CD4-positive, alpha-beta T cell (primary cell): ENCODE measurements at regions not wholly inside any gene's neighbourhood (a gene's known extent, or its start where the extent isn't known, plus 50 kb on each side); places are given as distances from the start of the nearest gene placed in this dataset.

Experiments used
- ATAC-seq: fragments of 200-7000 bp; cut with Tn5 transposase; one replicate; pipeline ENCODE4 v1.10.0; 2022; ENCODE audit warnings: mild to moderate bottlenecking; ENCODE audit not compliant: poor library complexity
- CTCF ChIA-PET: fragments of 350-600 bp; sonication (Branson Sonifier 250); formaldehyde crosslinking; loops from one replicate; lab custom pipeline; 2021; ENCODE audit warnings: antibody characterized with exemption, inconsistent platforms; lab: Charles Lee
- POLR2A ChIA-PET: fragments of 350-600 bp; sonication (Branson Sonifier 250); formaldehyde crosslinking; loops from one replicate; lab custom pipeline; 2021; ENCODE audit warnings: antibody characterized with exemption, inconsistent platforms; lab: Charles Lee
- DNase-seq, 14 experiments: peaks; one replicate each; pipeline ENCODE4 v3.0.0-alpha.2; 2013 to 2020; ENCODE audit warnings: mixed read lengths in 2 of 14
- H3K27ac ChIP-seq, 2 donors: one replicate each; pipeline versions ENCODE4 v1.5.1 to v1.7.0; 2013; ENCODE audit warnings: low read length in 2 of 2, low read depth in 1 of 2, mild to moderate bottlenecking in 1 of 2
- H3K27me3 ChIP-seq, 2 experiments: 1 replicate in 1 of 2; 2 replicates in 1 of 2; pipeline versions ENCODE4 v1.6.1 to v1.7.0; 2013; ENCODE audit warnings: low read length in 2 of 2, control low read depth in 1 of 2, mild to moderate bottlenecking in 1 of 2, moderate library complexity in 1 of 2; ENCODE audit not compliant: insufficient read depth in 2 of 2, control insufficient read depth in 1 of 2
- H3K36me3 ChIP-seq: one replicate; pipeline ENCODE4 v1.6.1; 2013; ENCODE audit warnings: low read length, control low read depth; ENCODE audit not compliant: insufficient read depth
- H3K4me1 ChIP-seq: one replicate; pipeline ENCODE4 v1.6.1; 2013; ENCODE audit warnings: low read length, control low read depth; ENCODE audit not compliant: insufficient read depth
- H3K4me3 ChIP-seq: one replicate; pipeline ENCODE4 v1.5.1; 2013; ENCODE audit warnings: mild to moderate bottlenecking, low read length, moderate library complexity
- H3K9me3 ChIP-seq, 2 experiments: 1 replicate in 1 of 2; 2 replicates in 1 of 2; pipeline versions ENCODE4 v1.6.1 to v1.7.0; 2013; ENCODE audit warnings: low read length in 2 of 2, mild to moderate bottlenecking in 2 of 2, control low read depth in 1 of 2, moderate library complexity in 1 of 2; ENCODE audit not compliant: control insufficient read depth in 1 of 2, insufficient read depth in 1 of 2
- H3K27ac Mint-ChIP-seq: one replicate; pipeline ENCODE4 v1.8.0; 2020; ENCODE audit warnings: mixed read lengths
- H3K27me3 Mint-ChIP-seq: one replicate; pipeline ENCODE4 v1.8.0; 2021; ENCODE audit warnings: mixed read lengths
- H3K36me3 Mint-ChIP-seq: one replicate; pipeline ENCODE4 v1.8.0; 2021; ENCODE audit warnings: low read depth, mixed read lengths
- H3K4me1 Mint-ChIP-seq: one replicate; pipeline ENCODE4 v1.8.0; 2021; ENCODE audit warnings: low read depth, mixed read lengths
- H3K4me3 Mint-ChIP-seq: one replicate; pipeline ENCODE4 v1.8.0; 2020; ENCODE audit warnings: mild to moderate bottlenecking, mixed read lengths
- H3K9me3 Mint-ChIP-seq: one replicate; pipeline ENCODE4 v1.8.0; 2020; ENCODE audit warnings: mixed read lengths
- intact Hi-C, 2 experiments: fragments of 100-400 bp; cut with DNase I in 1 of 2; cut with micrococcal nuclease in 1 of 2; formaldehyde crosslinking; loops; one replicate each; pipeline versions ENCODE4 v1.15.1 to v1.9.0; 2023 to 2025; cut with DNase I, micrococcal nuclease
- TF ChIP-seq, protein P1 (sequence below): fragments of 200-600 bp; IDR thresholded peaks from one replicate; pipeline ENCODE4 v1.8.0; 2022; ENCODE audit warnings: antibody characterized with exemption, mild to moderate bottlenecking

DNA sequence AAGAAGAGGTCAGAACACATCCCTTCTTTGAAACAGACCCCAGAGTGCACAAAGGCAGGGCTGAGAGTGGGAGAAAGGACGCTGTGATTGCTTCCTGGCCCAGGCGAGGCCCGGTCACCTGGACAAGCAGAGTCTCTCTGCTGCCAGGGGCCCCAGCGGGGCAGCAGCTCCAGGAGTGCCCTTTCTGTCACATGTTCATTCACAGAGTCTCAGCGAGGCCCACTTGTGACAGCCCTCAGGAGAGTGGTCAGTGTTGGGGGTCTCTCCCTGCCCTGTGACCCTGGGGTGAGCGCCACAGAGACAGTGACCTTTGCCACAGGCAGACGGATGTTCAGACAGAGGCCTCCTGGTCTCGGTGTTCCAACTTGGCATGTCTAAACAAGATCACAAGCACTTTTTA is 130.2 kb upstream of the IRX4 start:
- no peak overlapping the region for H3K27ac ChIP-seq
- intact Hi-C loops = no loop called here

DNA sequence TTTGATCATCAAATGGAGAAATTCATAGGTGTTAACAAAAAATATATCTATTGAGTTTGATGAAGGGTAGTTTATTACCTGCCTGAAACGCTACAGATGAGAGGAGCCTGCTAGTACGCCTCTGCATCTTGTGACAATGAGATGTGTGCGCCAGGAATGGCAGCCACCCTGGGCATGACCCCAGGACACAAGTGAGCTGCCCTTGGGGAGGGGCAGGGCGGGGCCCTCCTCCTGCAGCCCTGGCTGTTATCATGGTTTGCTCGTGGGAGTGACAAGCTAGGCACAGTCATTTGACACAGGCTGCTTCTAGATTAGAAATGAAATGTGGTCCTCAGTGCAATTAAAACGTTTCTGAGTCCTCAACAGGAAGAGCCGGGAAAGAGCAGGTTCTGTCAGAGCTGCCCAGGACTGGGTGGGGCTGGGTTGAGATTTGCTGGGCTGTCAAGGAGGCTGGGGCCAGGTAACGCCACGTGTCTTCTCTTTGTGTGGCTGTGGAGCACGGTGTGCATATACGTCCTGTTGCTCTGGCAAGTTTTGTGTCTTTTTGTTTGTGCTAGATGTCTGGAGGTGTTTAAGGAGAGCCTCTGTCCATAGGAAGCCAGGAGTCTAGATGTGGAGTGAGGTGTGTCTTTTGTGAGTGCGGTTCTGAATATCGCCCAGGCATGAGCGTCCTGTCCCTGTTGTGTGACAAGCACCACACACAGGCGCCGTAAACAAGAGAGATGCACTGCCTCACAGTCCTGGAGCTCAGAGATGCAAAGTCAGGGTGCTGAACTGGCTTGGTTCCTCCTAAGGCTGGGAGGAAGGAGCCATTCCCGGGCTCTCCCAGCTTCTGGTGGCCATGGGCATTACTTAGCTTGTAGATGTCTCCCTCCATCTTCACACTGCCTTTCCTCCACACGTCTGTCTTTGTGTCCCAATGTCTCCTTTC is 129.0 kb upstream of the IRX4 start:
- Mint-ChIP-seq H3K9me3 (no peaks in the 10 kb centered on the region), H3K27ac (no peak overlapping the region), H3K4me3 (no peak overlapping the region), H3K4me1 (no peaks in the 10 kb centered on the region), H3K36me3 (no peaks in the 10 kb centered on the region), H3K27me3 (peaks cover 5% of the 10 kb centered on the region)
- H3K27ac ChIP-seq = no peak overlapping the region
- intact Hi-C loops = no loop called here
- DNase-seq = no peak
- H3K9me3 ChIP-seq = no peaks in the 10 kb centered on the region
- H3K27me3 ChIP-seq = peaks cover 2 to 4% of the 10 kb centered on the region in 2 experiments
- no peak overlapping the region for H3K4me3 ChIP-seq
- H3K4me1 ChIP-seq = no peaks in the 10 kb centered on the region
- H3K36me3 ChIP-seq = no peaks in the 10 kb centered on the region
- ChIA-PET POLR2A (no interaction called here), CTCF (no interaction called here)
- ATAC-seq = no peak
- TF ChIP-seq, protein P1, sequence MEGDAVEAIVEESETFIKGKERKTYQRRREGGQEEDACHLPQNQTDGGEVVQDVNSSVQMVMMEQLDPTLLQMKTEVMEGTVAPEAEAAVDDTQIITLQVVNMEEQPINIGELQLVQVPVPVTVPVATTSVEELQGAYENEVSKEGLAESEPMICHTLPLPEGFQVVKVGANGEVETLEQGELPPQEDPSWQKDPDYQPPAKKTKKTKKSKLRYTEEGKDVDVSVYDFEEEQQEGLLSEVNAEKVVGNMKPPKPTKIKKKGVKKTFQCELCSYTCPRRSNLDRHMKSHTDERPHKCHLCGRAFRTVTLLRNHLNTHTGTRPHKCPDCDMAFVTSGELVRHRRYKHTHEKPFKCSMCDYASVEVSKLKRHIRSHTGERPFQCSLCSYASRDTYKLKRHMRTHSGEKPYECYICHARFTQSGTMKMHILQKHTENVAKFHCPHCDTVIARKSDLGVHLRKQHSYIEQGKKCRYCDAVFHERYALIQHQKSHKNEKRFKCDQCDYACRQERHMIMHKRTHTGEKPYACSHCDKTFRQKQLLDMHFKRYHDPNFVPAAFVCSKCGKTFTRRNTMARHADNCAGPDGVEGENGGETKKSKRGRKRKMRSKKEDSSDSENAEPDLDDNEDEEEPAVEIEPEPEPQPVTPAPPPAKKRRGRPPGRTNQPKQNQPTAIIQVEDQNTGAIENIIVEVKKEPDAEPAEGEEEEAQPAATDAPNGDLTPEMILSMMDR = no peak

More for the DNA sequence above, 130.2 kb upstream of the IRX4 start:
- POLR2A ChIA-PET = no interaction called here
- Histone ChIP-seq H3K36me3 (no peaks in the 10 kb centered on the region), H3K27me3 (peaks cover 2 to 4% of the 10 kb centered on the region in 2 experiments), H3K4me1 (no peaks in the 10 kb centered on the region), H3K4me3 (no peak overlapping the region), H3K9me3 (no peaks in the 10 kb centered on the region)
- H3K27me3 Mint-ChIP-seq = peaks cover 9% of the 10 kb centered on the region
- TF ChIP-seq, protein P1 = no peak
- no peaks in the 10 kb centered on the region for H3K36me3 Mint-ChIP-seq
- no peaks in the 10 kb centered on the region for H3K9me3 Mint-ChIP-seq
- H3K27ac Mint-ChIP-seq = no peak overlapping the region
- no peak overlapping the region for H3K4me3 Mint-ChIP-seq
- no peaks in the 10 kb centered on the region for H3K4me1 Mint-ChIP-seq
- CTCF ChIA-PET = no interaction called here
- no peak for DNase-seq
- ATAC-seq = no peak

DNA sequence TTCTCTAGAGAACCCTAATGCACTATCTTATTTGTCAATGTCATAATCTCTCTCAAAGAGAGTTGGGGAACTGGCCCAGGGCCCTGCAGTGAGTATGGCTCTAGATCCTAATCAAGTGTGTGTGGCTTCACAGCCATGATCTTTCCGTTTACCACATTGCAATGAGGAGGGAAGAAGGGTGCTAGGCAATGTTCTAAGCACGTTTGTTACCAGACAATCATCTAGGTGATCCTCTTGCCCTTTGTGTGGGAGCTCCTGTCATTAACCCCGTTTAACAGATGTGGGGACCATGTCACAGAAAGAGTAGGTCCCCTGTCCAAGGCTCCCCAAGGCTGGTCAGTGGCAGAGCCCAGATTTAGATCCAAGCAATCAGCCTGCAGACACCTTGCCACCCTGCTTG is 128.2 kb upstream of the IRX4 start:
- Histone ChIP-seq H3K27ac (no peak overlapping the region), H3K4me1 (no peaks in the 10 kb centered on the region), H3K36me3 (no peaks in the 10 kb centered on the region), H3K27me3 (peaks cover 2 to 4% of the 10 kb centered on the region in 2 experiments), H3K9me3 (no peaks in the 10 kb centered on the region), H3K4me3 (no peak overlapping the region)
- DNase-seq = no peak
- Mint-ChIP-seq H3K4me3 (no peak overlapping the region), H3K27ac (no peak overlapping the region), H3K36me3 (no peaks in the 10 kb centered on the region), H3K9me3 (no peaks in the 10 kb centered on the region), H3K27me3 (peaks cover 5% of the 10 kb centered on the region), H3K4me1 (no peaks in the 10 kb centered on the region)
- no peak for ATAC-seq
- intact Hi-C loops = no loop called here
- CTCF ChIA-PET = no interaction called here
- POLR2A ChIA-PET = no interaction called here
- TF ChIP-seq, protein P1 = no peak
